GM21529 (cell line): ENCODE measurements at regions not wholly inside any gene's neighbourhood (a gene's known extent, or its start where the extent isn't known, plus 50 kb on each side); places are given as distances from the start of the nearest gene placed in this dataset.

Experiments used
- ATAC-seq: cut with Tn5 transposase; IDR thresholded peaks from one replicate; pipeline ENCODE4 v1.9.1; 2021; ENCODE audit not compliant: unreplicated experiment

DNA sequence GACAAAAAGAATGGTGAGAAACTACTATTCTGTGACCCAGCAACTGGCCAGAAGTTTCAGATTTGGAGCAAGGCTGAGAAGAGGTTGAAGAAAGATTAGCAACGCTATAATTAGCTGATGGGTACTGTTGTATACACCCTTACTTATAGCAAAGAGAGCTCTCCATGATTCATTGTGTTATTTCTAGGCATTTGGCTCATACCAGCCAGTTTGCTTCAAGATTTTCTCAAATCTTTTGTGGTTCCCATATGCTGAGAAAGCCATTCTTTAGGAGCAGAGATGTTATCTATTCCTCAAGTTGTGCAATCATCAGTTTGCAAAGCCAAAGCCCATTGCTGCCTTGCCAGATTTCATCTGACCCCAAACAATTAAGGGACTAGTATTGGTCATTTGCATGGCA is 179.4 kb downstream of the ETS1 start:
- no peak for ATAC-seq

DNA sequence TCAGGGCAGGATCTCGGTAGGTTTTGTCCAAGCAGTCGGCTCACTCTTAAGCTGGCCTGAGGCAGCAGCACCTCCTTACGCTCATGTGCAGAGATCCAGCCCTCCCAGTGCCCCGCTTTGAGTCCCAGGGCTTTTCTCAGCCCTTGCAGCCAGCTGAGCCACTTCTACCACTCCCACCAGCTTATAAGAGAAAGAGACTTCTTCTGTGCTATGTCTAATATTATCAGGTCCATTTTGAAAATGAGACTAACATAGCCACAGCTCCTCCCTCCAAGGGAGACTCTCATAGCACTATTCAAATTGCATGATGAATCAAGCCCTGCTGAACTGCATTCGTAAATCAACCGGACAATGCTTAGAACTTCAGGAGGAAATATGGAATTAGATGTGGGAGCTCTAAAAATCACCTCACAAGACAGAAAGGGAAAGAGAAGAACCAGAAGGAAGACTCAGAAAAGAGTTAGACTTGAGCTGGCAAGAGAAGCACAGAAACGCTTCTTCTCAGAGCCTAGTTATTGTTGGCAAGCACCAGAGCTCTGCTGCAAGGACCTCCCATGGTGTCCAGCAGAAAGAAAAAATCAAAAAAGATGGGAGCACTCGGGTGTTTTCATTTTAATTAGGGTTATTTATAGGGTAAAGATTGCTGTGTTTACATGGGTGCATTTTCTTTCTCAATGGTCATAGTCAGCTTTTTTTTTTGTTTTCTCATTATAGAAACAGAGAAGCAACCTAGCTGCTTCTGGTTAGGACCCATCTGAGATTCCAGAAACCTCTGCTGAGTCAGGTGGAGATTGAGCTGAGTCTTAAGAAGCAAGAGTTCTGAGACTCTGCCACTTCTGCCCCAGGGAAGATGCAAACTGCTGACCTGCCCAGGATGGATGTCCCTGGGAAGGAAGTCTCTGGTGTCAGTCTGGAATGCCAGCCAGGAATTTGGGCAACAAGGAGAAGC is 181.4 kb downstream of the ETS1 start:
- ATAC-seq = peak; percentile 71

DNA sequence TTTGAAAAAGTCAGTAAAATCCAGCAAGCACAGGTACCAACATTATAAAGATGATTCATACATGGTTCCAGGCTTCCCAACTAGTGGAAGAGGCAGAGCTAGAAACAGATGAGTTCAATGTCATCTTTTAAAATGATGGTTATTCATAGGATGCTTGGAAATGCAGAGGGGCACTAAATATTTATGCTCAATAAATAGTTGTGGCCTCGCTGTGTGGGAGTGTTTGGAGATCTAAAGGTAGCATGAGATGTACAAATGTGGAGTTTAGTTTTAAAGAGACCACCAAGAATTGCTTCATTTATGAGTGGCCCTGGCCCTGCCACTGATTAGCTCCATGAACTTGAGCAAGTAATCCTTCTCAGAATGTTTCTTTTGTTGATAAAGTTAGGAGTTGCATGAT is 182.2 kb downstream of the ETS1 start:
- no peak for ATAC-seq

DNA sequence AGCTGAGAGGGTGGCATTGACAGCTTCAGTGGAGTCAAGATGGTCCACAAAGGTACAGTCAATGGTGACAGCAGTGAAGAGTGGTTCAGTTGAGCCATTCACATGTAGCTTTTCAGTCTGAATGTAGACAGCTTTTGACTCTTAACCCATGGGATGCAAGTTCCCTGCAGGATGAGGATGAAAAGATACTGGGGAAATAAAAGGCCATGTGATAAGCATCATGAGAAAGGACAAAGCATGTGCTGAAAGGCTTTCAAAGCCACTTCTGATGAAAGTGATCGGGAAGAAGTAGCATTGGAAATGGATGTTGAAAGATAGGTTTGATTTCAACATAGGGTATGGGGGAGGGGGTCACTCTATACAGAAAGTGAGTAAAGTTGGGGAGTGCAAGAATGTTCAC is 182.9 kb downstream of the ETS1 start:
- ATAC-seq = no peak

DNA sequence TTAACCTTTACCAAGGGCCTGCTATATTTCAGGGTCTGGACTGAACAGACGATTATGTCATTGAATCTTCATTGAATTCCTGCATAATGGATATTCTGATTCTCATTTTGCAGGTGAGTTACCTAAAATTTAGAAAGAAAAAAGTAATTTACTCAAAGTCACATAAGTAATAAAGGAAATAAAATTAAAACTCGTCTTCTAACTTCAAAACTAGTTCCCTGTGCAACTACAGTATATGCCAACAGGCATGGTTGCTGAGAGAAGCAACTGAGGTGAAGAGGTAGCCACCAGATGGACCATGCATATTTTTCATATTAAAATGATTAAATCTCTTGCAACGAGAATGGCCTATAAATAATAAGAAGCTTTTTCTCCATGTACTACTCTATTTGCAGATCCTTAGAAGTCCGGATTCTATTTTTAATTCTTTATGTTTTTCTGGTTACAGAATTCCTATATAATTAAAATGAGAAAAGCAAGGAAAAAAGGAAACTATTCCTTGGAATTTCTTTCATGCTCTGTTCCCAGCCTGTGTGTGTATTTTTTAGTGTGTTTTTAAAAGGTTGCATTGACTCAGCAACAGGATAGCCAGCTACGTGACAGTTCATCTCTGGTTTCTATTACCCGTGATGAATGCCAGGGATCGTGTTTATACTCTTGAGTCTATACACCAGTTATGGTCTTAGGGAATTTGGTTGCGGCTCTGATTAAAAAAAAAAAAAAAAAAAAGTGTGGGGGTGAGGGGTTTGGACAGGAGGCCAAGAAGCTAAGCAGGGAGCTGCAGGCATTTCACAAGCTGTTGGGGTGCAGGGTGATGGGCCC is 186.8 kb downstream of the ETS1 start:
- ATAC-seq = no peak

DNA sequence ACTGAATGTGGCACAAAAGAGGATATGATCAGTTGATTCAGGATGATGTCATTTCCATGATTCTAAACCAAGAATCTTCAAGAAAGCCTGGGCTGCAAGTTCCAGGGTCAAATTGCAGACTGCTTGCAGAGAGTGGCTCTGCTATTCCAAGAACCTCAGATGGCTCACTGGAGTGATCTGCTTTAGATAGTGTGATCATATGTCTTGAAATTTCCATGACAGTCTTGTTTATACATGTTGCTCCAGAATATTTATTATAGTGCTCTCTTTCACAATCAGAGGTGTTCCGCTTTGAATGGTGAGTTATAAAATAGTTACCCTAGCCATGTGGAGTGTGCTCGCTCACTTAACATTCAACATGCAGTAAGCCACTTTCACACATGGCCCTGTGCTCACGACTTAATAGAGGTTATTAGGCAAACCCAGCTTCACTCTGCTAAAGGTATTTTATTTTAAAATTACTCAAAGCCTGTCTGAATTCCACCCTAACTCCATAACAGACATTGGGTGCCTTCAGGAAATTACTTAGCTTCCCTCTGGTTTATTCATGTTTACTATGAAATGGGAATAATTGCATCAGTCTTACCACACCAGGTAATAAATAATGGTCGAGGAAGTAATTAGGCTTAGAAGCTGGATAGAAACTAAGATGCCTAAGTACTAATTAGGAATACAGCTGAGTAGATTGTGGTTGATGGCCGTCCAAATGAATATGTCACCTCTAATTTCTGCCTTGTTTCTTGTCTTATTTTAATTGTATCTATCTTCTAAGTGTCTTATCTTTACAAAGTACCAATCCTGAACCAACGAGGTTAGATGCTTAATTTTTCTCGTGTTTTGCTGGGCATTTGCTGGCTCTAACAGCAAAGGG is 187.9 kb downstream of the ETS1 start:
- peak; percentile 77 for ATAC-seq

DNA sequence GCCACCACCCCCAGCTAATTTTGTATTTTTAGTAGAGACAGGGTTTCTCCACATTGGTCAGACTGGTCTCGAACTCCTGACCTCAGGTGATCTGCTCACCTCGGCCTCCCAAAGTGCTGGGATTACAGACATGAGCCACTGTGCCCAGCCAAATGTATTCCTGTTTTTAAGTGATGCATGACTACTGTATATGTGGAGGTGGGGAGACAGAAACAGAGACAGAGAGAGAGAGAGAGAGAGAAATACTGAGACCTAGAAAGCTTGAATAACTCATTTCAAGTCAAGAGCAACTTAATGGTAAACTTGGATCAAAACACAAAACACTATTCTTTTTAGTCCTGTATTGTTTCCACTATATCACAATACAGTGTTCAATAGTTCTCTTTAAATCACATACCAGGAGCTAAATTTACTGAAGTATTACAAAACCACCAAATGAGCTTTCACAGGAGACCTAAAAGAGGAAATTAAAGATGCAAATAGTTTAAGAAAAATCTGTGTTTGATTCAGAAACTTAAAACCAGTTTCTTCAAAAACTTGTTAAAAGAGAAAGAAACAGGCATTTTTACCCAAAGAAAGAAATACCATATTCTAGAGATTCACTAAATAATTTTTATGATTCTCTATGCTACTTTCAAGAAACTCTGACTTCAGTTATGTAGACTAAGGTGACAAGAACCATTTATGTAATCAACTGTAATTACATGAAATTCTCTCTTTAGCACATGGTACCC is 188.7 kb downstream of the ETS1 start:
- ATAC-seq = peak; percentile 34

DNA sequence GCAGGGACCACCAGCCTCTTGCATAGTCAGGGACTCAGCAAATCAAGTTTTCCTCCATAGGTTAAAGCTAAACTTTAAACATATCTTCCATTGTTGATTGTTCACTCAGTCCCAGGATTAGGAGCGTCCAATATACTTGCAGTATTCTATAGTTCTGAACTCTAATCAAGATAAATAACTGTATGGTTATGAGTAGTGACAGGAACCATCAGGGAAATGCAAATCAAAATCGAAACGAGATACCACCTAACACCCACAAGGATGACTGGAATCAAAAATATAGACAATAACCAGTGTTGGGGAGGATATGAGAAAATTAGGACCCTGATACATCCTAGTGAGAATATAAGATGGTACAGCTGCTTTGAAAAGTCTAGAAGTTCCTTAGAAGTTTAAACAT is 190.0 kb downstream of the ETS1 start:
- ATAC-seq = no peak

DNA sequence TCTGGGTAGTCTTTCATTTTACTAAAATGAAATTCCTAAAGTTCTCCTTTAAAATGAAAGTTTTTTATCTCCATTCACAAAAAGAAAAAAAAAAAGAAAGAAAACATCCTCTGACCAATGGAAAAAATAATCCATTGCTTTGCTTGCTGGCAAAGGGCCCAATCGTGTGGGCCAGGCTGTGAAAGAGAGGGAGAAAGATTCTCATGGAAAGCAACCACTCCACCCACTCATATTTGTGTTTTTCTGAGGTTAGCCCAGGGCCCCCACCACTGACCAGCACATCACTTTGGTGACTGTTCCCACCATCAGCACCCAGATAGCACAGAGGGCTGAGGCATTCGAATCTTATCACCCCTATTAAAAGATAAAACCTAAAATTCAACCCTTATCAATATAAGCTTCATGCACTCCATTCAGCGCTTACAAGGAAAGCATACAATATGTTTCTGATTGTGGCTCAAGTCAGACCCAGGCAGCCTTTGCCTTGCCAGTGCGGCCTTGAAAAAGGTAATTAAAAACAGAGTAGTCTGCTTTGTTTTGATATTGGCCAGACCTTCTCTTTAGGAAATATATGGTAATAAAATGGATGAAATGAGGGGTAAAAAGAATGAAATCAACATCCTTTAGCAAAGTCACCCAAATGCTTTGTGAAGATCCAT is 192.8 kb downstream of the ETS1 start:
- no peak for ATAC-seq

DNA sequence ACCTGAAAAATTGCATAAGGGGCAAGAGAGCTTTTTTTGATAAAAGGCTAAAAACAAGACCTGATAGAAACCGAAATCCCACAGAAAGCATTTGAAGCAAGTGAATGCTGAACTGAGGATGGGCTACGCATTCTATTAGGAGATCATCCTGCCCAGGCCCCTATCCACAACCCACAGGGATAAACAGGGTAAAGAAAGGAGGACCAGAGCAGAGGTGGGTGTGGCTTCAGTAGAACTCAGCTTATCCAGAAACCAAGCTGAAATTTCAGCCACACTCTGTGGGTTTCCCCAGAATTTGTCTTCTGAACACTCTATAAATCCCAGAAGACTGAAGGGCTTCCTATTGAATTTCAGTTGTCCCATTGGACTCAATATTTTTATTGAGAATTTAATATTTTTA is 195.1 kb downstream of the ETS1 start:
- ATAC-seq = no peak

DNA sequence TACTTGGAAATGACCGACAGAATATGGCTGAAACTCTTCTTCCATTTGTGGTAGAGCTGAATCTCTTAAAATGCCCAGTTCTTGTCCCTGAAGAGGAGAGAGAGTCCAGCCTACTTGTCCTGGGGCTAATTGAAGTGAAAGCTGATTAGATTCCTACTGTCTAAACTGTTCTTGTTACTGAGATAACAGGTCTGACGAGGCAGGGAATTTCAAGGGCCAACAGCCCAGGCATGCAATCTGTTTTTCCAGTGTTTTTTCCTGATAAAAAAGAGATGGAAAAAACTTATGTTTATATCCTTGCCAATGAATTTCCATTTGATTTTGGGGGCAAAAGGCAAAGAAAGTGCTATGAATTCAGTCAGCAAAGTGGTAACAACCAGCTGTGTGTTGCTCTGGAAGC is 195.5 kb downstream of the ETS1 start:
- no peak for ATAC-seq

DNA sequence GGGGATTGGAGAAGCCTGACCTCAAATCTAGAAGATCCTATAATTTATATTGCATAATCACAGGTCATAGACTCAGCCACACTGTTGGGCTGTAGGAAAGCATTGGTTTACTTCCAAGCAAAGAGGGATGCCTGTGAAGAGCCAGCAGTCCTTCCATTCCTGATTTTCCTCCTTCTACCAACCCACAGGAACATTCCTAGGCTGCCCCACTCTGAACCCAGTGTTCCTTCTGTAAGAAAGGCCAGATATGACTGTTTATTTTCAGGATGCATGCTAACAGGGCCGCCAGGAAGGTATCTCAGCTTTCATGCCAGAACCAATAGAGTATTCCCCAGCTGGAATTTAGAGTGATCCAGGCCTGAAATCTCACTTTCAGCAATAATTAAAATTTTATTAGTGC is 197.1 kb downstream of the ETS1 start:
- no peak for ATAC-seq

DNA sequence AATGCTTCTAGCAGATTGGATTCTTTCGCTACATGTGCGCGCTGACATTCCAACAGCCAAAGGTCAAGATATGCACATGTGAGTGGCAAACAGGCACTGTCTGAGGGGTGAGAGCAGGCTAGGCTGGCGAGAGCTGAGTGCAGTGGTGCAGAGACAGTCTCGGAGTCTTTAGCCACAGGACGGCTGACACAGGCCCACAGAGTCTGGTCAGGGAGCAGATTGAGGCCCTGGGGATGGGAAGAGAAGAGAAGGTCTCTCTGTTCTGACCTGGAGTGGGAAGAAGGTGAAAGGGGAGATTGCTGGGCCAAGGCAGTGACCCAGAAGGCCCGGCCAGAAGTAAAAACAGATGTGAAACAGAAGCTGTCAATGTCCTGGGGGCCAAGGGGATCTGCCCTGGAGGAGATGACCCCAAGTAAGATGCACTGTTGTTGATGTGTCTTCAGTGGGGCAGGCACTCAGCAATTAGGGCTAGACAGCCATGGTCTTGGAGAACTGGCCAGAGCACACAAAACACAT is 197.8 kb downstream of the ETS1 start:
- ATAC-seq = no peak

DNA sequence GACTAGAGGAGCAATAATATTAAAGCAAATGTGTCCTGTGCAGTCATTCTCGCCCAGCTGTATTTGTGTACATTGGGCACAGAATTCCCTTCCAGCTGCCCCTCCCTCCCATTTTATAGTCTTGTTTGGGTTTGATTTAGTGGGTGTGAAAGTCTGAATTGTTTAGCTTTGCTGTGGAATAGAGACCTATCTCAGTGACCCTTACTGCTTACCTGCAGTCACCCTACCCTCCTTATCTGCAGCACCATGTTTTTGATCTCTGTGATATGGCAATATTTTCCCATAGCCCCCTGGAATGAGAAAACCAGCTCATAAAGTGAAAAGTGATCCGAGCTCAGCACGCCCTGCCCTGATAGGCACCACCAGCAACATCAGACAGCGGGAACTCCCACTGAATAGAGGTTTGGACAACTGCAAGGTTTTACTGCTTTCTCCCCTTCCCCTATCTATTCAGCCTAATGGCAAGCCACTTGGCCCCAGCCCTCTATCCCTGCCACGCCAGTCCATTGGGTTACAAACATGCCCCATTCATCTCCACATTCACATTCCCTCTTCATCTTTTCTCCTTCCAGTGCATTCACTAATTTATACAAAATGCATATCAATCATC is 199.0 kb downstream of the ETS1 start:
- ATAC-seq = no peak

DNA sequence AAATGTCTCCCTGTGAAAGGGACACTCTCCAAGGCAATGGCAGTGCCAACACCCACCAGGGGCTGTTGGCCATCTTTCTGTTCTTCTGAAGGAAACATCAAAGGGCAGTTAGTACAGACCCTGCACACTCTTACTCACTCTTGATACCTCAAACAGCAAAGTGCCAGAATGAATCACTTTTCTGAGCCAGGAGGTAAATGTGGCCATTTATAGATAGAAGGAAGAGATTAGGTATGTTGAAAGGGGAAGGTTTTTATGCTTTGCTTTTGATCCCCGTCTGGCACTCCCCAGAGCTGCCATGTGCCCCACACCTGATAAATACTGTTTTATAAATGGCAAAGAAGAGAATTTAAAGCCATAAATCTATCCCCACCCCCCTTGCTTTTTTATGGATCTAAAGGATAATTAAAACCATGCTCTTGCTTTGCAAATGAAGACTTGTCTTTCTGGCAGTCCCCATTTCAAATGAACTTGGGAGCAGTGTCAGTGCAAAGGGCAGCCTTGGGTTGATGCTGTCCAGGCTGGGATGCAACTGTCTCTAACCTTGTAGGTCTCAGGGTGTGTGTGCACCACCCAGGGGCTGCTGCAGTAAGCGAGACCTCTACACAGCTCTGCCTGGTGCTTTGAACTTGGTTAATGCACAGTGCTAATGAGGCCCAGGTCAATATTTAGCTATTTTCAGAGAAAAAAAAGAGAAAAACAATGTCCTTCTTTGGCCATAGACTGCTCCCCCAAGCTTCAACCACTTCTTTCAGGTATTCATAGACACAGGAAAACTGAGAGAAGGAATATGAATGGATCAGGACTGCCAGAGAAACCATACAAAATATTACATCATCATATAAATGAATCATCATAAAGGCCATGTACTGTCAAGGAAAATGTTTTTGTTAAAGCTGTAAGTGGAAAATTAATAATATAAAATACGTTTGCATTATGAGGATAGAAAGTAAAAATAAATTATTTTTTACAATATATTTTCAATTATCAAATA is 207.5 kb downstream of the ETS1 start:
- no peak for ATAC-seq

DNA sequence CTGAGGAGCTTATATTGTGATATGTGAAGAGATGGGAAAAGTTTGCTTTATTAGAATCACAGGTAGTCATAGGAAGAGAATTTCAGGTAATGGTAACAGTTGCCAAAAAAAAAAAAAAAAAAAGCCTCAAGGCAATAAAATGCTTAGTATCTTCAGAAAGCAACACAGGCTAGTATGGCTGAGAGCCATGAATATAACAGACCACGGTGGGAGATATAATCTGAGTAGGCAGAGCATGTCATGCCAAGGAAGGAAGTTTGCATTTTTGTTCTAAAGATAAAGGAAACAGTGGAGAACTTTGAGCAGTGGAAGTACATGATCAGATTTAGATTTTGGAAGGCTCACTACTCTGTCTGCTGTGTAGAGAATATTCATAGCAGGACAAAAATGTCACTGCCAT is 211.4 kb downstream of the ETS1 start:
- no peak for ATAC-seq

DNA sequence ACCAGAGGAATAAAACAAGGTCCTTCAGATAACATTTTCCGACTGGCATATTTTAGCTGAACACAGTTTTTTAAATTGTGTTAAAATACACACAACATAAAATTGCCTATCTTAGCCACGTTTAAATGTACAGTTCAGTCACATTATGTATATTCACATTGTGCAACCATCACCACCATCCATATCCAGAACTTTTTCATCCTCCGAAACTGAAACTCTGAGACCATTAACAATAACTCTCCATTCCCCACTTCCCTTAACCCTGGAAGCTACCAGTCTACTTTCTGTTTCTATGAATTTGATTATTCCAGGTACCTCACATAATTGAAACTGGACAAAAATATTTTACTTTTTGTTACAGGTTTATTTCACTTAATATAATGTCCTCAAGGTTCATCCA is 213.3 kb downstream of the ETS1 start:
- no peak for ATAC-seq

DNA sequence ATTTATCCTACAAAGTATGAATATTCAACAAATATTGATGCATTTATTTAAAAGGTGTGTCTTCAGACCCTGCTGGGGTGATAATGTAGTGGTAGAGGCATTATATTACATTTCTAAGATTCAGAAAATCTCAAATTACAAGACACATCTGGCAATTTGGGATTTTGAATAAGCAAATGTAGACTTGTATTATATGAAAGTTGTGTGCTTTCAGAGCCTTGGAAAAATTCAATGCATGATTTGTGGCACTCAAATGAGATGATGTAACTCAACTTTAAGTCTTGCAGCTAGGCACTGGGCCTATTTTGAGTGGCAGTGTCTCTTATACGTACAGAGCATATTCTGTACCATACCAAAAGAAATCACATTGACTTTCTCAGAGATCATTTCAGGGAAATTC is 214.4 kb downstream of the ETS1 start:
- no peak for ATAC-seq
